ENCODE measurements at regions not wholly inside any gene's neighbourhood (a gene's known extent, or its start where the extent isn't known, plus 50 kb on each side); places are given as distances from the start of the nearest gene placed in this dataset.
"Not testable (repeated sequence)": the region's sequence is repeated elsewhere in the genome, so short reads cannot be mapped to it uniquely, and the experiment has no call there.

GRCh38 chr14:21846227-21846885, 172.7 kb upstream of the OR4E1 start:
- no peak overlapping the region for H3K9ac ChIP-seq (ENCODE audit: low read depth in 1 of 2, low read length in 2 of 2)
- no peaks in the 10 kb centered on the region for H3K36me3 ChIP-seq (ENCODE audit: control insufficient read depth in 1 of 2, insufficient read depth in 2 of 2, low read length in 2 of 2)
- no peaks in the 10 kb centered on the region for H3K4me1 ChIP-seq (ENCODE audit: control insufficient read depth in 1 of 2, insufficient read depth in 2 of 2, low read length in 2 of 2)
- H3K27me3 ChIP-seq (ENCODE audit: control insufficient read depth in 1 of 2, insufficient read depth in 2 of 2, low read length in 2 of 2) = no peaks in the 10 kb centered on the region
- no peak overlapping the region for H3K4me3 ChIP-seq (ENCODE audit: low read depth in 1 of 2, low read length in 2 of 2)
- H3K27ac ChIP-seq (ENCODE audit: low read depth, low read length) = no peak overlapping the region
- no peaks in the 10 kb centered on the region for H3K9me3 ChIP-seq (ENCODE audit: control insufficient read depth in 1 of 2, low read length in 2 of 2)

- H3K9me3 ChIP-seq (ENCODE audit: control insufficient read depth in 1 of 2, low read length in 2 of 2) = peaks cover 0 to 2% of the 10 kb centered on the region in 2 donors
- no peaks in the 10 kb centered on the region for H3K27me3 ChIP-seq (ENCODE audit: control insufficient read depth in 1 of 2, insufficient read depth in 2 of 2, low read length in 2 of 2)
- no peaks in the 10 kb centered on the region for H3K36me3 ChIP-seq (ENCODE audit: control insufficient read depth in 1 of 2, insufficient read depth in 2 of 2, low read length in 2 of 2)
- no peak overlapping the region for H3K9ac ChIP-seq (ENCODE audit: low read depth in 1 of 2, low read length in 2 of 2)
- H3K4me1 ChIP-seq (ENCODE audit: control insufficient read depth in 1 of 2, insufficient read depth in 2 of 2, low read length in 2 of 2) = no peaks in the 10 kb centered on the region
- H3K4me3 ChIP-seq (ENCODE audit: low read depth in 1 of 2, low read length in 2 of 2) = no peak overlapping the region
- H3K27ac ChIP-seq (ENCODE audit: low read depth, low read length) = no peak overlapping the region
Measured at GRCh38 chr14:21840765-21841164, 167.1 kb upstream of the OR4E1 start.

- Histone ChIP-seq H3K4me3 (ENCODE audit: low read depth in 1 of 2, low read length in 2 of 2) (no peak overlapping the region), H3K27ac (ENCODE audit: low read depth, low read length) (no peak overlapping the region), H3K9me3 (ENCODE audit: control insufficient read depth in 1 of 2, low read length in 2 of 2) (peaks cover 0 to 6% of the 10 kb centered on the region in 2 donors), H3K36me3 (ENCODE audit: control insufficient read depth in 1 of 2, insufficient read depth in 2 of 2, low read length in 2 of 2) (no peaks in the 10 kb centered on the region), H3K27me3 (ENCODE audit: control insufficient read depth in 1 of 2, insufficient read depth in 2 of 2, low read length in 2 of 2) (no peaks in the 10 kb centered on the region), H3K4me1 (ENCODE audit: control insufficient read depth in 1 of 2, insufficient read depth in 2 of 2, low read length in 2 of 2) (no peaks in the 10 kb centered on the region), H3K9ac (ENCODE audit: low read depth in 1 of 2, low read length in 2 of 2) (no peak overlapping the region)
Measured at GRCh38 chr14:21833836-21834235, 160.2 kb upstream of the OR4E1 start.

GRCh38 chr14:21825845-21826244, 152.2 kb upstream of the OR4E1 start:
- Histone ChIP-seq H3K4me1 (ENCODE audit: control insufficient read depth in 1 of 2, insufficient read depth in 2 of 2, low read length in 2 of 2) (no peaks in the 10 kb centered on the region), H3K36me3 (ENCODE audit: control insufficient read depth in 1 of 2, insufficient read depth in 2 of 2, low read length in 2 of 2) (no peaks in the 10 kb centered on the region), H3K27me3 (ENCODE audit: control insufficient read depth in 1 of 2, insufficient read depth in 2 of 2, low read length in 2 of 2) (no peaks in the 10 kb centered on the region), H3K9me3 (ENCODE audit: control insufficient read depth in 1 of 2, low read length in 2 of 2) (no peaks in the 10 kb centered on the region), H3K4me3 (ENCODE audit: low read depth in 1 of 2, low read length in 2 of 2) (no peak overlapping the region), H3K27ac (ENCODE audit: low read depth, low read length) (no peak overlapping the region), H3K9ac (ENCODE audit: low read depth in 1 of 2, low read length in 2 of 2) (no peak overlapping the region)

- Histone ChIP-seq H3K27ac (ENCODE audit: low read depth, low read length) (no peak overlapping the region), H3K9me3 (ENCODE audit: control insufficient read depth in 1 of 2, low read length in 2 of 2) (no peaks in the 10 kb centered on the region), H3K4me1 (ENCODE audit: control insufficient read depth in 1 of 2, insufficient read depth in 2 of 2, low read length in 2 of 2) (no peaks in the 10 kb centered on the region), H3K36me3 (ENCODE audit: control insufficient read depth in 1 of 2, insufficient read depth in 2 of 2, low read length in 2 of 2) (no peaks in the 10 kb centered on the region), H3K9ac (ENCODE audit: low read depth in 1 of 2, low read length in 2 of 2) (no peak overlapping the region), H3K4me3 (ENCODE audit: low read depth in 1 of 2, low read length in 2 of 2) (no peak overlapping the region), H3K27me3 (ENCODE audit: control insufficient read depth in 1 of 2, insufficient read depth in 2 of 2, low read length in 2 of 2) (no peaks in the 10 kb centered on the region)
Measured at GRCh38 chr14:21825149-21825743, 151.6 kb upstream of the OR4E1 start.

- H3K4me3 ChIP-seq (ENCODE audit: low read depth in 1 of 2, low read length in 2 of 2) = no peak overlapping the region
- no peak overlapping the region for H3K9ac ChIP-seq (ENCODE audit: low read depth in 1 of 2, low read length in 2 of 2)
- no peaks in the 10 kb centered on the region for H3K36me3 ChIP-seq (ENCODE audit: control insufficient read depth in 1 of 2, insufficient read depth in 2 of 2, low read length in 2 of 2)
- no peak overlapping the region for H3K27ac ChIP-seq (ENCODE audit: low read depth, low read length)
- H3K4me1 ChIP-seq (ENCODE audit: control insufficient read depth in 1 of 2, insufficient read depth in 2 of 2, low read length in 2 of 2) = no peaks in the 10 kb centered on the region
- no peaks in the 10 kb centered on the region for H3K9me3 ChIP-seq (ENCODE audit: control insufficient read depth in 1 of 2, low read length in 2 of 2)
- no peaks in the 10 kb centered on the region for H3K27me3 ChIP-seq (ENCODE audit: control insufficient read depth in 1 of 2, insufficient read depth in 2 of 2, low read length in 2 of 2)
Measured at GRCh38 chr14:21822109-21822508, 148.5 kb upstream of the OR4E1 start.

- Histone ChIP-seq H3K36me3 (ENCODE audit: control insufficient read depth in 1 of 2, insufficient read depth in 2 of 2, low read length in 2 of 2) (no peaks in the 10 kb centered on the region), H3K4me3 (ENCODE audit: low read depth in 1 of 2, low read length in 2 of 2) (no peak overlapping the region), H3K9me3 (ENCODE audit: control insufficient read depth in 1 of 2, low read length in 2 of 2) (peaks cover 0 to 5% of the 10 kb centered on the region in 2 donors), H3K4me1 (ENCODE audit: control insufficient read depth in 1 of 2, insufficient read depth in 2 of 2, low read length in 2 of 2) (no peaks in the 10 kb centered on the region), H3K27me3 (ENCODE audit: control insufficient read depth in 1 of 2, insufficient read depth in 2 of 2, low read length in 2 of 2) (no peaks in the 10 kb centered on the region), H3K9ac (ENCODE audit: low read depth in 1 of 2, low read length in 2 of 2) (no peak overlapping the region), H3K27ac (ENCODE audit: low read depth, low read length) (no peak overlapping the region)
Measured at GRCh38 chr14:21820631-21821030, 147.0 kb upstream of the OR4E1 start.

- H3K4me3 ChIP-seq (ENCODE audit: low read depth in 1 of 2, low read length in 2 of 2); H3K4me1 ChIP-seq (ENCODE audit: control insufficient read depth in 1 of 2, insufficient read depth in 2 of 2, low read length in 2 of 2); H3K9ac ChIP-seq (ENCODE audit: low read depth in 1 of 2, low read length in 2 of 2); H3K27ac ChIP-seq (ENCODE audit: low read depth, low read length); H3K27me3 ChIP-seq (ENCODE audit: control insufficient read depth in 1 of 2, insufficient read depth in 2 of 2, low read length in 2 of 2); H3K9me3 ChIP-seq (ENCODE audit: control insufficient read depth in 1 of 2, low read length in 2 of 2); H3K36me3 ChIP-seq (ENCODE audit: control insufficient read depth in 1 of 2, insufficient read depth in 2 of 2, low read length in 2 of 2): not testable (repeated sequence)
Measured at GRCh38 chr14:21819891-21820290, 146.3 kb upstream of the OR4E1 start.

- not testable (repeated sequence) for H3K36me3 ChIP-seq (ENCODE audit: control insufficient read depth in 1 of 2, insufficient read depth in 2 of 2, low read length in 2 of 2); H3K27ac ChIP-seq (ENCODE audit: low read depth, low read length); H3K27me3 ChIP-seq (ENCODE audit: control insufficient read depth in 1 of 2, insufficient read depth in 2 of 2, low read length in 2 of 2); H3K4me1 ChIP-seq (ENCODE audit: control insufficient read depth in 1 of 2, insufficient read depth in 2 of 2, low read length in 2 of 2); H3K9me3 ChIP-seq (ENCODE audit: control insufficient read depth in 1 of 2, low read length in 2 of 2); H3K9ac ChIP-seq (ENCODE audit: low read depth in 1 of 2, low read length in 2 of 2); H3K4me3 ChIP-seq (ENCODE audit: low read depth in 1 of 2, low read length in 2 of 2)
Measured at GRCh38 chr14:21817010-21817409, 143.4 kb upstream of the OR4E1 start.

GRCh38 chr14:21807975-21808374, 134.4 kb upstream of the OR4E1 start:
- H3K27ac ChIP-seq (ENCODE audit: low read depth, low read length) = no peak overlapping the region
- H3K9me3 ChIP-seq (ENCODE audit: control insufficient read depth in 1 of 2, low read length in 2 of 2) = no peaks in the 10 kb centered on the region
- no peak overlapping the region for H3K9ac ChIP-seq (ENCODE audit: low read depth in 1 of 2, low read length in 2 of 2)
- no peaks in the 10 kb centered on the region for H3K36me3 ChIP-seq (ENCODE audit: control insufficient read depth in 1 of 2, insufficient read depth in 2 of 2, low read length in 2 of 2)
- no peaks in the 10 kb centered on the region for H3K27me3 ChIP-seq (ENCODE audit: control insufficient read depth in 1 of 2, insufficient read depth in 2 of 2, low read length in 2 of 2)
- H3K4me1 ChIP-seq (ENCODE audit: control insufficient read depth in 1 of 2, insufficient read depth in 2 of 2, low read length in 2 of 2) = no peaks in the 10 kb centered on the region
- H3K4me3 ChIP-seq (ENCODE audit: low read depth in 1 of 2, low read length in 2 of 2) = no peak overlapping the region

Data from duodenal mucosa (tissue), 2 donors.